Neural crest cell (in vitro differentiated cells): ENCODE measurements at regions not wholly inside any gene's neighbourhood (a gene's known extent, or its start where the extent isn't known, plus 50 kb on each side); places are given as distances from the start of the nearest gene placed in this dataset.

Experiments used
- DNase-seq: peaks from one replicate; pipeline ENCODE4 v3.0.0; 2021; ENCODE audit warnings: low read depth, mixed read lengths, low spot score
- H3K27ac Mint-ChIP-seq: one replicate; pipeline ENCODE4 v1.8.0; 2021; ENCODE audit warnings: mild to moderate bottlenecking, mixed read lengths; ENCODE audit not compliant: unreplicated experiment
- H3K27me3 Mint-ChIP-seq: 2 replicates; pipeline ENCODE4 v1.8.0; 2021; ENCODE audit warnings: low read depth, mild to moderate bottlenecking, mixed read lengths
- H3K36me3 Mint-ChIP-seq: 2 replicates; pipeline ENCODE4 v1.8.0; 2021; ENCODE audit warnings: low read depth, mild to moderate bottlenecking, mixed read lengths
- H3K4me1 Mint-ChIP-seq: 2 replicates; pipeline ENCODE4 v1.8.0; 2021; ENCODE audit warnings: mixed read lengths
- H3K4me3 Mint-ChIP-seq: one replicate; pipeline ENCODE4 v1.8.0; 2021; ENCODE audit warnings: mild to moderate bottlenecking, mixed read lengths
- H3K9me3 Mint-ChIP-seq: 2 replicates; pipeline ENCODE4 v1.8.0; 2021; ENCODE audit warnings: mixed read lengths
- CTCF ChIP-seq: fragments of 200-600 bp; sonication (generic); conservative IDR thresholded peaks from 2 replicates; pipeline ENCODE4 v1.5.0; 2021; ENCODE audit warnings: antibody characterized with exemption, mild to moderate bottlenecking

GRCh38 chr13:85631801-85632200 lies 167.4 kb downstream of the SLITRK6 start:
- Mint-ChIP-seq H3K36me3 (no peaks in the 10 kb centered on the region), H3K27ac (no peak overlapping the region), H3K4me3 (no peak overlapping the region), H3K4me1 (peaks cover 26% of the 10 kb centered on the region), H3K9me3 (no peaks in the 10 kb centered on the region), H3K27me3 (no peaks in the 10 kb centered on the region)
- no peak for DNase-seq
- TF ChIP-seq CTCF, result no peak

- H3K27me3 Mint-ChIP-seq, result no peaks in the 10 kb centered on the region
- no peak overlapping the region for H3K27ac Mint-ChIP-seq
- peaks cover 11% of the 10 kb centered on the region for H3K4me1 Mint-ChIP-seq
- H3K9me3 Mint-ChIP-seq, result peaks cover 2% of the 10 kb centered on the region
- no peak for DNase-seq
- no peaks in the 10 kb centered on the region for H3K36me3 Mint-ChIP-seq
- no peak overlapping the region for H3K4me3 Mint-ChIP-seq
- TF ChIP-seq CTCF, result no peak
These were observed 172.6 kb downstream of the SLITRK6 start for GRCh38 chr13:85626603-85627002.

GRCh38 chr13:85619321-85619720 lies 179.9 kb downstream of the SLITRK6 start:
- no peak for TF ChIP-seq CTCF
- H3K4me3 Mint-ChIP-seq, result no peak overlapping the region
- H3K9me3 Mint-ChIP-seq, result peaks cover 7% of the 10 kb centered on the region
- no peaks in the 10 kb centered on the region for H3K36me3 Mint-ChIP-seq
- H3K27me3 Mint-ChIP-seq, result no peaks in the 10 kb centered on the region
- DNase-seq, result no peak
- no peaks in the 10 kb centered on the region for H3K4me1 Mint-ChIP-seq
- H3K27ac Mint-ChIP-seq, result no peak overlapping the region

GRCh38 chr13:85618521-85618920 lies 180.7 kb downstream of the SLITRK6 start:
- H3K27ac Mint-ChIP-seq, result no peak overlapping the region

GRCh38 chr13:85616275-85616674 lies 182.9 kb downstream of the SLITRK6 start:
- no peak overlapping the region for H3K27ac Mint-ChIP-seq
- H3K9me3 Mint-ChIP-seq, result peaks cover 5% of the 10 kb centered on the region
- H3K36me3 Mint-ChIP-seq, result no peaks in the 10 kb centered on the region
- TF ChIP-seq CTCF, result no peak
- no peak for DNase-seq
- no peaks in the 10 kb centered on the region for H3K27me3 Mint-ChIP-seq
- no peaks in the 10 kb centered on the region for H3K4me1 Mint-ChIP-seq
- H3K4me3 Mint-ChIP-seq, result no peak overlapping the region

More at GRCh38 chr13:85618521-85618920, 180.7 kb downstream of the SLITRK6 start:
- no peak for DNase-seq
- no peak for TF ChIP-seq CTCF
- Mint-ChIP-seq H3K27me3 (no peaks in the 10 kb centered on the region), H3K9me3 (peaks cover 7% of the 10 kb centered on the region), H3K36me3 (no peaks in the 10 kb centered on the region), H3K4me1 (no peaks in the 10 kb centered on the region), H3K4me3 (no peak overlapping the region)

GRCh38 chr13:85615031-85615430 lies 184.2 kb downstream of the SLITRK6 start:
- TF ChIP-seq CTCF, result no peak
- Mint-ChIP-seq H3K27ac (no peak overlapping the region), H3K4me1 (no peaks in the 10 kb centered on the region), H3K9me3 (peaks cover 5% of the 10 kb centered on the region), H3K36me3 (no peaks in the 10 kb centered on the region), H3K27me3 (no peaks in the 10 kb centered on the region), H3K4me3 (no peak overlapping the region)
- DNase-seq, result no peak
